Panc1 (cell line): ENCODE measurements at regions not wholly inside any gene's neighbourhood (a gene's known extent, or its start where the extent isn't known, plus 50 kb on each side); places are given as distances from the start of the nearest gene placed in this dataset.

Experiments used
- ATAC-seq: fragments of 200-7000 bp; cut with Tn5 transposase; 2 replicates; pipeline ENCODE4 v1.9.1; 2020; ENCODE audit warnings: mild to moderate bottlenecking, moderate library complexity
- BruUV-seq: library from RNA; stranded (reverse); fragments of 400-500 nt; replicated peaks from 2 replicates; lab custom pipeline; 2021; lab: Mats Ljungman, UMichigan
- CTCF ChIA-PET: fragments of 300-600 bp; sonication (Branson Sonifier 250); formaldehyde crosslinking; loops from one replicate; lab custom pipeline; 2022; ENCODE audit warnings: antibody characterized with exemption; lab: Charles Lee
- POLR2A ChIA-PET: fragments of 300-600 bp; sonication (Branson Sonifier 250); formaldehyde crosslinking; loops from one replicate; lab custom pipeline; 2022; ENCODE audit warnings: antibody characterized with exemption; lab: Charles Lee
- DNase-seq: peaks from one replicate; pipeline ENCODE4 v3.0.0-alpha.2; 2010; ENCODE audit warnings: low read depth, low spot score
- H3K27ac ChIP-seq: 2 replicates; pipeline ENCODE4 v1.5.1; 2011; ENCODE audit warnings: mild to moderate bottlenecking, low read length, inconsistent platforms
- H3K27me3 ChIP-seq: fragments of 200-500 bp; sonication (Bioruptor generic); 2 replicates; pipeline ENCODE4 v1.6.0; 2014; ENCODE audit warnings: low read length, inconsistent platforms; ENCODE audit not compliant: control insufficient read depth, insufficient read depth
- H3K36me3 ChIP-seq: fragments of 200-500 bp; sonication (Bioruptor generic); 2 replicates; pipeline ENCODE4 v1.5.1; 2014; ENCODE audit warnings: inconsistent platforms, mild to moderate bottlenecking, low read length, moderate library complexity; ENCODE audit not compliant: control insufficient read depth, insufficient read depth
- H3K4me1 ChIP-seq: 2 replicates; pipeline ENCODE4 v1.5.1; 2011; ENCODE audit warnings: inconsistent platforms, mild to moderate bottlenecking, low read length, moderate library complexity; ENCODE audit not compliant: control insufficient read depth, insufficient read depth
- H3K4me3 ChIP-seq, 2 experiments: 2 replicates each; pipeline ENCODE4 v1.5.1; 2011 to 2012; ENCODE audit warnings: low read depth in 2 of 2, low read length in 2 of 2, mild to moderate bottlenecking in 2 of 2, inconsistent platforms in 1 of 2, moderate library complexity in 1 of 2
- H3K9me3 ChIP-seq: fragments of 200-500 bp; sonication (Bioruptor generic); 2 replicates; pipeline ENCODE4 v1.5.1; 2014; ENCODE audit warnings: low read depth, mild to moderate bottlenecking, inconsistent platforms, low read length, moderate library complexity; ENCODE audit not compliant: control insufficient read depth, insufficient read depth
- POLR2AphosphoS5 ChIP-seq: IDR thresholded peaks from 2 replicates; pipeline ENCODE4 v1.6.1; 2012; ENCODE audit warnings: mild to moderate bottlenecking, low read depth, low read length, moderate library complexity
- SIN3A ChIP-seq: IDR thresholded peaks from 2 replicates; pipeline ENCODE4 v1.6.1; 2012; ENCODE audit warnings: low read depth, mild to moderate bottlenecking, low read length, moderate library complexity, borderline replicate concordance; ENCODE audit not compliant: insufficient read depth
- TCF7L2 ChIP-seq: IDR thresholded peaks from 2 replicates; pipeline ENCODE4 v1.6.1; 2011; ENCODE audit warnings: mild to moderate bottlenecking, low read depth, low read length, inconsistent platforms
- in situ Hi-C: cut with HindIII; loops from 2 replicates; pipeline ENCODE4 v1.10.0; 2016; ENCODE audit warnings: low sequenced_read_pairs, low pct_unique_long_range_greater_than_20kb
- intact Hi-C: fragments of 100-400 bp; cut with micrococcal nuclease; formaldehyde crosslinking; loops from one replicate; pipeline ENCODE4 v1.10.0; 2022; ENCODE audit not compliant: unreplicated experiment
- TF ChIP-seq, protein P1 (sequence below), 2 experiments: IDR thresholded peaks; 2 replicates each; pipeline ENCODE4 v1.6.1; 2011 to 2012; ENCODE audit warnings: low read depth in 2 of 2, control low read depth in 1 of 2, low read length in 1 of 2, mild to moderate bottlenecking in 1 of 2, moderate library complexity in 1 of 2; ENCODE audit not compliant: insufficient read depth in 1 of 2
- TF ChIP-seq, protein P2 (sequence below): fragments of 450-650 bp; IDR thresholded peaks from 2 replicates; pipeline ENCODE4 v1.5.1; 2017; ENCODE audit warnings: mild to moderate bottlenecking

DNA sequence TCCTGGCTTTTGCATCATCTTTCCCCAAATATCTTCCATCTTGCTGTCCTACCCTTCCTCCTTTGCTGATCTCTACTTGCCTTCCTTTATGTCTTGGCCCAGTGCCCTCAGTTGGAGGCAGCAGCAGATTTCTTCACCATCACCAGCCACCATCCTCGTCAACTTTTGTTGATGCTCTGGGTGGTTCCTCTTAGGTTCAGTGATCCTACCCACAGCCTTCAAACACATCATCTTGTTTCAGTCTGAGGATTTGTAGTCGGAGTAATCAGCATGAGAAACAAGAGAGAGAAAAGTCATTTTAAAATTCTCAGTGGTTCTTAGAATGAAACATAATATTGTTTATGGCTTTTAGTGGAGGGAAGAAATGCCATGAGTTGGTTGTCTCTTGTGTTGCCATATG lies 65.8 kb downstream of the FTHL17 start:
- intact Hi-C loops (no loop called here), in situ Hi-C loops (no loop called here)
- BruUV-seq: no TSS peak
- TF ChIP-seq, protein P1, sequence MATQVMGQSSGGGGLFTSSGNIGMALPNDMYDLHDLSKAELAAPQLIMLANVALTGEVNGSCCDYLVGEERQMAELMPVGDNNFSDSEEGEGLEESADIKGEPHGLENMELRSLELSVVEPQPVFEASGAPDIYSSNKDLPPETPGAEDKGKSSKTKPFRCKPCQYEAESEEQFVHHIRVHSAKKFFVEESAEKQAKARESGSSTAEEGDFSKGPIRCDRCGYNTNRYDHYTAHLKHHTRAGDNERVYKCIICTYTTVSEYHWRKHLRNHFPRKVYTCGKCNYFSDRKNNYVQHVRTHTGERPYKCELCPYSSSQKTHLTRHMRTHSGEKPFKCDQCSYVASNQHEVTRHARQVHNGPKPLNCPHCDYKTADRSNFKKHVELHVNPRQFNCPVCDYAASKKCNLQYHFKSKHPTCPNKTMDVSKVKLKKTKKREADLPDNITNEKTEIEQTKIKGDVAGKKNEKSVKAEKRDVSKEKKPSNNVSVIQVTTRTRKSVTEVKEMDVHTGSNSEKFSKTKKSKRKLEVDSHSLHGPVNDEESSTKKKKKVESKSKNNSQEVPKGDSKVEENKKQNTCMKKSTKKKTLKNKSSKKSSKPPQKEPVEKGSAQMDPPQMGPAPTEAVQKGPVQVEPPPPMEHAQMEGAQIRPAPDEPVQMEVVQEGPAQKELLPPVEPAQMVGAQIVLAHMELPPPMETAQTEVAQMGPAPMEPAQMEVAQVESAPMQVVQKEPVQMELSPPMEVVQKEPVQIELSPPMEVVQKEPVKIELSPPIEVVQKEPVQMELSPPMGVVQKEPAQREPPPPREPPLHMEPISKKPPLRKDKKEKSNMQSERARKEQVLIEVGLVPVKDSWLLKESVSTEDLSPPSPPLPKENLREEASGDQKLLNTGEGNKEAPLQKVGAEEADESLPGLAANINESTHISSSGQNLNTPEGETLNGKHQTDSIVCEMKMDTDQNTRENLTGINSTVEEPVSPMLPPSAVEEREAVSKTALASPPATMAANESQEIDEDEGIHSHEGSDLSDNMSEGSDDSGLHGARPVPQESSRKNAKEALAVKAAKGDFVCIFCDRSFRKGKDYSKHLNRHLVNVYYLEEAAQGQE (IDR thresholded peaks at IDR 0.05; ENCODE audit: insufficient read depth in 1 of 2, low read depth in 2 of 2, low read length in 1 of 2): no peak
- no peak for TF ChIP-seq SIN3A
- no peak for TF ChIP-seq POLR2AphosphoS5
- no peak for TF ChIP-seq TCF7L2
- TF ChIP-seq, protein P2, sequence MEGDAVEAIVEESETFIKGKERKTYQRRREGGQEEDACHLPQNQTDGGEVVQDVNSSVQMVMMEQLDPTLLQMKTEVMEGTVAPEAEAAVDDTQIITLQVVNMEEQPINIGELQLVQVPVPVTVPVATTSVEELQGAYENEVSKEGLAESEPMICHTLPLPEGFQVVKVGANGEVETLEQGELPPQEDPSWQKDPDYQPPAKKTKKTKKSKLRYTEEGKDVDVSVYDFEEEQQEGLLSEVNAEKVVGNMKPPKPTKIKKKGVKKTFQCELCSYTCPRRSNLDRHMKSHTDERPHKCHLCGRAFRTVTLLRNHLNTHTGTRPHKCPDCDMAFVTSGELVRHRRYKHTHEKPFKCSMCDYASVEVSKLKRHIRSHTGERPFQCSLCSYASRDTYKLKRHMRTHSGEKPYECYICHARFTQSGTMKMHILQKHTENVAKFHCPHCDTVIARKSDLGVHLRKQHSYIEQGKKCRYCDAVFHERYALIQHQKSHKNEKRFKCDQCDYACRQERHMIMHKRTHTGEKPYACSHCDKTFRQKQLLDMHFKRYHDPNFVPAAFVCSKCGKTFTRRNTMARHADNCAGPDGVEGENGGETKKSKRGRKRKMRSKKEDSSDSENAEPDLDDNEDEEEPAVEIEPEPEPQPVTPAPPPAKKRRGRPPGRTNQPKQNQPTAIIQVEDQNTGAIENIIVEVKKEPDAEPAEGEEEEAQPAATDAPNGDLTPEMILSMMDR: no peak
- ATAC-seq: no peak
- no peaks in the 10 kb centered on the region for H3K4me1 ChIP-seq
- POLR2A ChIA-PET: no interaction called here
- CTCF ChIA-PET: no interaction called here
- no peak overlapping the region for H3K27ac ChIP-seq
- no peaks in the 10 kb centered on the region for H3K9me3 ChIP-seq
- no peak for DNase-seq
- H3K27me3 ChIP-seq: no peaks in the 10 kb centered on the region
- no peak overlapping the region for H3K4me3 ChIP-seq
- no peaks in the 10 kb centered on the region for H3K36me3 ChIP-seq

DNA sequence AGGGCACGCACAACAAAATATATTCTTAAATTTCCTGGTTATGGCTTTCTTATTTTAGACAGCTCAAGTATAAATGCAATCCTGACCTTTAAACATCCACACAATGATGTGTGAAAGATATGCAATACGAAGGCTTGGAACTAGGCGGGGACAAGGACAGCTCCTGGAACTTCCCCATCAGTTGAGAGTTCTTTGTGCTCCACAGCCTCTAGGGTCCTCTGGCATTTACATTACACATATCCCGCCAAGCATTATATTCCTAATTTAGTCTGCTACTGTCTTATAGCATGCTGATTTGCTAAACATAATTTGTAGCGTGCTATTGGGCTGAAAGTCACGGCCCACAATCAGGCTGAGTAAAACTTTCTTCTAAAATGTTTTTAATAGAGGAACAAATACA lies 74.4 kb downstream of the FTHL17 start:
- ChIA-PET POLR2A (no interaction called here), CTCF (no interaction called here)
- Histone ChIP-seq H3K4me1 (no peaks in the 10 kb centered on the region), H3K9me3 (no peaks in the 10 kb centered on the region), H3K27me3 (no peaks in the 10 kb centered on the region), H3K36me3 (no peaks in the 10 kb centered on the region), H3K4me3 (no peak overlapping the region), H3K27ac (no peak overlapping the region)
- intact Hi-C loops: no loop called here
- no TSS peak for BruUV-seq
- TF ChIP-seq, protein P2: no peak
- TF ChIP-seq, protein P1 (IDR thresholded peaks at IDR 0.05; ENCODE audit: insufficient read depth in 1 of 2, low read depth in 2 of 2, low read length in 1 of 2): no peak
- TF ChIP-seq TCF7L2: no peak
- TF ChIP-seq POLR2AphosphoS5: no peak
- no peak for TF ChIP-seq SIN3A
- in situ Hi-C loops: no loop called here
- no peak for DNase-seq
- no peak for ATAC-seq
